ENCODE measurements at regions not wholly inside any gene's neighbourhood (a gene's known extent, or its start where the extent isn't known, plus 50 kb on each side); places are given as distances from the start of the nearest gene placed in this dataset.

- Histone ChIP-seq H3K4me3 (ENCODE audit: low read depth, low read length) (no peak overlapping the region), H3K4me1 (no peaks in the 10 kb centered on the region), H3K9me3 (peaks cover 16% of the 10 kb centered on the region; the same call in 1 of the 2 replicates), H3K36me3 (ENCODE audit: control insufficient read depth, insufficient read depth, low read length) (no peaks in the 10 kb centered on the region), H3K27me3 (replicated peaks; ENCODE audit: control insufficient read depth, insufficient read depth, low read length) (no peaks in the 10 kb centered on the region)
- ChIA-PET POLR2A (no interaction called here), CTCF (no interaction called here)
- Mint-ChIP-seq H3K36me3 (ENCODE audit: insufficient read depth, unreplicated experiment) (no peaks in the 10 kb centered on the region), H3K4me3 (ENCODE audit: unreplicated experiment) (no peak overlapping the region), H3K4me1 (ENCODE audit: low read depth, unreplicated experiment) (no peaks in the 10 kb centered on the region), H3K27me3 (ENCODE audit: insufficient read depth, unreplicated experiment) (no peaks in the 10 kb centered on the region), H3K27ac (ENCODE audit: unreplicated experiment) (no peak overlapping the region), H3K9me3 (ENCODE audit: unreplicated experiment) (peaks cover 13% of the 10 kb centered on the region)
- no TSS peak for BruUV-seq (replicated peaks)
- no peak for DNase-seq
- intact Hi-C loops (cut with micrococcal nuclease; ENCODE audit: unreplicated experiment), result no loop called here
- no peak for TF ChIP-seq CTCF (IDR thresholded peaks at IDR 0.05; ENCODE audit: insufficient read depth in 1 of 2, low read depth in 1 of 2, low read length in 1 of 2, severe bottlenecking in 1 of 2, unreplicated experiment in 1 of 2)
Observed at GRCh38 chr20:54746796-54747195, 271.4 kb downstream of the DOK5 start.

GRCh38 chr20:54745780-54746179 is 270.4 kb downstream of the DOK5 start:
- Mint-ChIP-seq H3K36me3 (ENCODE audit: insufficient read depth, unreplicated experiment) (no peaks in the 10 kb centered on the region), H3K27me3 (ENCODE audit: insufficient read depth, unreplicated experiment) (peaks cover 3% of the 10 kb centered on the region), H3K4me3 (ENCODE audit: unreplicated experiment) (no peak overlapping the region), H3K27ac (ENCODE audit: unreplicated experiment) (no peak overlapping the region), H3K4me1 (ENCODE audit: low read depth, unreplicated experiment) (no peaks in the 10 kb centered on the region), H3K9me3 (ENCODE audit: unreplicated experiment) (peaks cover 13% of the 10 kb centered on the region)
- intact Hi-C loops (cut with micrococcal nuclease; ENCODE audit: unreplicated experiment), result no loop called here
- Histone ChIP-seq H3K4me3 (ENCODE audit: low read depth, low read length) (no peak overlapping the region), H3K36me3 (ENCODE audit: control insufficient read depth, insufficient read depth, low read length) (no peaks in the 10 kb centered on the region), H3K27me3 (replicated peaks; ENCODE audit: control insufficient read depth, insufficient read depth, low read length) (no peaks in the 10 kb centered on the region), H3K9me3 (peaks cover 16% of the 10 kb centered on the region; the same call in 1 of the 2 replicates), H3K4me1 (no peaks in the 10 kb centered on the region)
- no TSS peak for BruUV-seq (replicated peaks)
- ChIA-PET CTCF (no interaction called here), POLR2A (no interaction called here)
- DNase-seq, result no peak
- no peak for TF ChIP-seq CTCF (IDR thresholded peaks at IDR 0.05; ENCODE audit: insufficient read depth in 1 of 2, low read depth in 1 of 2, low read length in 1 of 2, severe bottlenecking in 1 of 2, unreplicated experiment in 1 of 2)

- H3K9me3 ChIP-seq, result peaks cover 16% of the 10 kb centered on the region; the same call in 1 of the 2 replicates
- H3K4me1 ChIP-seq, result no peaks in the 10 kb centered on the region
- H3K4me3 Mint-ChIP-seq (ENCODE audit: unreplicated experiment), result no peak overlapping the region
- no peaks in the 10 kb centered on the region for H3K36me3 ChIP-seq (ENCODE audit: control insufficient read depth, insufficient read depth, low read length)
- BruUV-seq (replicated peaks), result no TSS peak
- intact Hi-C loops (cut with micrococcal nuclease; ENCODE audit: unreplicated experiment), result no loop called here
- POLR2A ChIA-PET, result no interaction called here
- CTCF ChIA-PET, result no interaction called here
- no peaks in the 10 kb centered on the region for H3K27me3 ChIP-seq (replicated peaks; ENCODE audit: control insufficient read depth, insufficient read depth, low read length)
- DNase-seq, result no peak
- peaks cover 7% of the 10 kb centered on the region for H3K27me3 Mint-ChIP-seq (ENCODE audit: insufficient read depth, unreplicated experiment)
- no peak overlapping the region for H3K27ac Mint-ChIP-seq (ENCODE audit: unreplicated experiment)
- H3K36me3 Mint-ChIP-seq (ENCODE audit: insufficient read depth, unreplicated experiment), result no peaks in the 10 kb centered on the region
- peaks cover 13% of the 10 kb centered on the region for H3K9me3 Mint-ChIP-seq (ENCODE audit: unreplicated experiment)
- no peak overlapping the region for H3K4me3 ChIP-seq (ENCODE audit: low read depth, low read length)
- no peak for TF ChIP-seq CTCF (IDR thresholded peaks at IDR 0.05; ENCODE audit: insufficient read depth in 1 of 2, low read depth in 1 of 2, low read length in 1 of 2, severe bottlenecking in 1 of 2, unreplicated experiment in 1 of 2)
- H3K4me1 Mint-ChIP-seq (ENCODE audit: low read depth, unreplicated experiment), result no peaks in the 10 kb centered on the region
Observed at GRCh38 chr20:54744097-54744496, 268.7 kb downstream of the DOK5 start.

All from Caco-2 (cell line).